ENCODE measurements at regions not wholly inside any gene's neighbourhood (a gene's known extent, or its start where the extent isn't known, plus 50 kb on each side); places are given as distances from the start of the nearest gene placed in this dataset.

- TF ChIP-seq CTCF (IDR thresholded peaks at IDR 0.05) (no peak), EZH2 (IDR thresholded peaks at IDR 0.05) (no peak)
Measured at GRCh38 chr10:76717141-76717540, 920.5 kb downstream of the KCNMA1 start.
